HG02642 (cell line): ENCODE measurements at regions not wholly inside any gene's neighbourhood (a gene's known extent, or its start where the extent isn't known, plus 50 kb on each side); places are given as distances from the start of the nearest gene placed in this dataset.
"Not testable (repeated sequence)": the region's sequence is repeated elsewhere in the genome, so short reads cannot be mapped to it uniquely, and the experiment has no call there.

Source experiments
- ATAC-seq: cut with Tn5 transposase; IDR thresholded peaks from one replicate; pipeline ENCODE4 v1.9.1; 2021; ENCODE audit warnings: mild to moderate bottlenecking; ENCODE audit not compliant: unreplicated experiment, poor library complexity

- ATAC-seq, result no peak
Observed at GRCh38 chr2:64929333-64929732, 59.9 kb upstream of the SLC1A4 start.

GRCh38 chr2:64930258-64930671 lies 58.9 kb upstream of the SLC1A4 start:
- no peak for ATAC-seq

- no peak for ATAC-seq
Observed at GRCh38 chr2:64931246-64932115, 57.7 kb upstream of the SLC1A4 start.

- no peak for ATAC-seq
Observed at GRCh38 chr2:64932116-64932370, 57.2 kb upstream of the SLC1A4 start.

- ATAC-seq, result peak; percentile 89
Observed at GRCh38 chr2:64932371-64933216, 56.6 kb upstream of the SLC1A4 start.

- ATAC-seq, result no peak
Observed at GRCh38 chr2:64934530-64934929, 54.7 kb upstream of the SLC1A4 start.

- no peak for ATAC-seq
Observed at GRCh38 chr2:64936809-64937208, 52.4 kb upstream of the SLC1A4 start.

- ATAC-seq, result not testable (repeated sequence)
Observed at GRCh38 chr2:64937314-64937686, 51.9 kb upstream of the SLC1A4 start.

GRCh38 chr2:64937687-64938491 lies 51.3 kb upstream of the SLC1A4 start:
- peak; percentile 51 for ATAC-seq

GRCh38 chr2:64938607-64939285 lies 50.5 kb upstream of the SLC1A4 start:
- no peak for ATAC-seq

- peak; percentile 49 for ATAC-seq
Observed at GRCh38 chr2:64939332-64939917, 49.8 kb upstream of the SLC1A4 start.
